ENCODE measurements at regions not wholly inside any gene's neighbourhood (a gene's known extent, or its start where the extent isn't known, plus 50 kb on each side); places are given as distances from the start of the nearest gene placed in this dataset.

DNA sequence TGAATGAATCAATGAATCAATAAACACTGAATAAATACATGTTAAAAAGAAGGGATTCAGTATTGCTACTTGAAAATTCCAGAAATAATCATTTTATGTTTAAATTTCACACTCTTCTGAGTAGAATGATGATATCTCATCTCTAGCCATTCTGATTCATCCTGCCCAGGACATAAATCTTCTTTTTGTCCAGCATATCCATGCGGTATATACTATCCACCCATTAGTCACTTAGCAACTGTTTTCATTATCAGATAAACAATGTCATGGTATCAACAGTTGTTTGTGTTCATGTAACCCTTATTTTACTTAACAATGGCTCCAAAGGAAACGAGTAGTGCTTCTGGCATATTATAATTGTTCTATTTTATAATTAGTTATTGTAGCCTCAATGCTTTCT lies 432.4 kb upstream of the SMC2 start (continued):
- TF ChIP-seq XRCC5 (IDR thresholded peaks at IDR 0.05; ENCODE audit: low read depth, low read length) (no peak), ASH1L (IDR thresholded peaks at IDR 0.05; ENCODE audit: borderline replicate concordance, low read depth, partially characterized antibody) (no peak), NR2C1 (IDR thresholded peaks at IDR 0.05) (no peak), NR2C1 (tag; IDR thresholded peaks at IDR 0.05) (no peak), MEIS2 (IDR thresholded peaks at IDR 0.05; ENCODE audit: partially characterized antibody) (peak; percentile 90), MCM2 (IDR thresholded peaks at IDR 0.05; ENCODE audit: low read depth) (no peak), THRAP3 (IDR thresholded peaks at IDR 0.05; ENCODE audit: borderline replicate concordance) (no peak), MTA3 (IDR thresholded peaks at IDR 0.05; ENCODE audit: borderline replicate concordance) (no peak), NBN (IDR thresholded peaks at IDR 0.05; ENCODE audit: low read depth) (no peak), RBM39 (optimal IDR thresholded peaks at IDR 0.05; ENCODE audit: low read depth, low read length) (no peak), PTTG1 (tag; IDR thresholded peaks at IDR 0.05; ENCODE audit: low read depth) (no peak), SIRT6 (IDR thresholded peaks at IDR 0.05; ENCODE audit: low read depth, low read length) (no peak), GTF2A2 (tag; IDR thresholded peaks at IDR 0.05) (no peak), SOX6 (IDR thresholded peaks at IDR 0.05) (0 out of 2 replicates have a peak, but pooled peaks have one; percentile 8), CCNT2 (IDR thresholded peaks at IDR 0.05; ENCODE audit: borderline replicate concordance, extremely low read depth, insufficient read length, low read depth, low read length) (no peak)
- TF ChIP-seq, protein P1, sequence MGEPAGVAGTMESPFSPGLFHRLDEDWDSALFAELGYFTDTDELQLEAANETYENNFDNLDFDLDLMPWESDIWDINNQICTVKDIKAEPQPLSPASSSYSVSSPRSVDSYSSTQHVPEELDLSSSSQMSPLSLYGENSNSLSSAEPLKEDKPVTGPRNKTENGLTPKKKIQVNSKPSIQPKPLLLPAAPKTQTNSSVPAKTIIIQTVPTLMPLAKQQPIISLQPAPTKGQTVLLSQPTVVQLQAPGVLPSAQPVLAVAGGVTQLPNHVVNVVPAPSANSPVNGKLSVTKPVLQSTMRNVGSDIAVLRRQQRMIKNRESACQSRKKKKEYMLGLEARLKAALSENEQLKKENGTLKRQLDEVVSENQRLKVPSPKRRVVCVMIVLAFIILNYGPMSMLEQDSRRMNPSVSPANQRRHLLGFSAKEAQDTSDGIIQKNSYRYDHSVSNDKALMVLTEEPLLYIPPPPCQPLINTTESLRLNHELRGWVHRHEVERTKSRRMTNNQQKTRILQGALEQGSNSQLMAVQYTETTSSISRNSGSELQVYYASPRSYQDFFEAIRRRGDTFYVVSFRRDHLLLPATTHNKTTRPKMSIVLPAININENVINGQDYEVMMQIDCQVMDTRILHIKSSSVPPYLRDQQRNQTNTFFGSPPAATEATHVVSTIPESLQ (CRISPR knock-in tag; IDR thresholded peaks at IDR 0.05), result no peak
- TF ChIP-seq, protein P2, sequence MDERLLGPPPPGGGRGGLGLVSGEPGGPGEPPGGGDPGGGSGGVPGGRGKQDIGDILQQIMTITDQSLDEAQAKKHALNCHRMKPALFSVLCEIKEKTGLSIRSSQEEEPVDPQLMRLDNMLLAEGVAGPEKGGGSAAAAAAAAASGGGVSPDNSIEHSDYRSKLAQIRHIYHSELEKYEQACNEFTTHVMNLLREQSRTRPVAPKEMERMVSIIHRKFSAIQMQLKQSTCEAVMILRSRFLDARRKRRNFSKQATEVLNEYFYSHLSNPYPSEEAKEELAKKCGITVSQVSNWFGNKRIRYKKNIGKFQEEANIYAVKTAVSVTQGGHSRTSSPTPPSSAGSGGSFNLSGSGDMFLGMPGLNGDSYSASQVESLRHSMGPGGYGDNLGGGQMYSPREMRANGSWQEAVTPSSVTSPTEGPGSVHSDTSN (CRISPR knock-in tag; IDR thresholded peaks at IDR 0.05; ENCODE audit: low read depth), result no peak
- TF ChIP-seq, protein P2 (tag; conservative IDR thresholded peaks at IDR 0.05; ENCODE audit: low read depth), result peak; percentile 70
